CD4-positive, alpha-beta T cell (primary cell): ENCODE measurements at regions not wholly inside any gene's neighbourhood (a gene's known extent, or its start where the extent isn't known, plus 50 kb on each side); places are given as distances from the start of the nearest gene placed in this dataset.

Experiments
- ATAC-seq: fragments of 200-7000 bp; cut with Tn5 transposase; one replicate; pipeline ENCODE4 v1.10.0; 2022; ENCODE audit warnings: mild to moderate bottlenecking; ENCODE audit not compliant: poor library complexity
- CTCF ChIA-PET: fragments of 350-600 bp; sonication (Branson Sonifier 250); formaldehyde crosslinking; loops from one replicate; lab custom pipeline; 2021; ENCODE audit warnings: antibody characterized with exemption, inconsistent platforms; lab: Charles Lee
- POLR2A ChIA-PET: fragments of 350-600 bp; sonication (Branson Sonifier 250); formaldehyde crosslinking; loops from one replicate; lab custom pipeline; 2021; ENCODE audit warnings: antibody characterized with exemption, inconsistent platforms; lab: Charles Lee
- DNase-seq, 14 experiments: peaks; one replicate each; pipeline ENCODE4 v3.0.0-alpha.2; 2013 to 2020; ENCODE audit warnings: mixed read lengths in 2 of 14
- H3K27ac ChIP-seq, 2 donors: one replicate each; pipeline versions ENCODE4 v1.5.1 to v1.7.0; 2013; ENCODE audit warnings: low read length in 2 of 2, low read depth in 1 of 2, mild to moderate bottlenecking in 1 of 2
- H3K27me3 ChIP-seq, 2 experiments: 1 replicate in 1 of 2; 2 replicates in 1 of 2; pipeline versions ENCODE4 v1.6.1 to v1.7.0; 2013; ENCODE audit warnings: low read length in 2 of 2, control low read depth in 1 of 2, mild to moderate bottlenecking in 1 of 2, moderate library complexity in 1 of 2; ENCODE audit not compliant: insufficient read depth in 2 of 2, control insufficient read depth in 1 of 2
- H3K36me3 ChIP-seq: one replicate; pipeline ENCODE4 v1.6.1; 2013; ENCODE audit warnings: low read length, control low read depth; ENCODE audit not compliant: insufficient read depth
- H3K4me1 ChIP-seq: one replicate; pipeline ENCODE4 v1.6.1; 2013; ENCODE audit warnings: low read length, control low read depth; ENCODE audit not compliant: insufficient read depth
- H3K4me3 ChIP-seq: one replicate; pipeline ENCODE4 v1.5.1; 2013; ENCODE audit warnings: mild to moderate bottlenecking, low read length, moderate library complexity
- H3K9me3 ChIP-seq, 2 experiments: 1 replicate in 1 of 2; 2 replicates in 1 of 2; pipeline versions ENCODE4 v1.6.1 to v1.7.0; 2013; ENCODE audit warnings: low read length in 2 of 2, mild to moderate bottlenecking in 2 of 2, control low read depth in 1 of 2, moderate library complexity in 1 of 2; ENCODE audit not compliant: control insufficient read depth in 1 of 2, insufficient read depth in 1 of 2
- H3K27ac Mint-ChIP-seq: one replicate; pipeline ENCODE4 v1.8.0; 2020; ENCODE audit warnings: mixed read lengths
- H3K27me3 Mint-ChIP-seq: one replicate; pipeline ENCODE4 v1.8.0; 2021; ENCODE audit warnings: mixed read lengths
- H3K36me3 Mint-ChIP-seq: one replicate; pipeline ENCODE4 v1.8.0; 2021; ENCODE audit warnings: low read depth, mixed read lengths
- H3K4me1 Mint-ChIP-seq: one replicate; pipeline ENCODE4 v1.8.0; 2021; ENCODE audit warnings: low read depth, mixed read lengths
- H3K4me3 Mint-ChIP-seq: one replicate; pipeline ENCODE4 v1.8.0; 2020; ENCODE audit warnings: mild to moderate bottlenecking, mixed read lengths
- H3K9me3 Mint-ChIP-seq: one replicate; pipeline ENCODE4 v1.8.0; 2020; ENCODE audit warnings: mixed read lengths
- CTCF ChIP-seq: fragments of 200-600 bp; IDR thresholded peaks from one replicate; pipeline ENCODE4 v1.8.0; 2022; ENCODE audit warnings: antibody characterized with exemption, mild to moderate bottlenecking
- intact Hi-C, 2 experiments: fragments of 100-400 bp; cut with DNase I in 1 of 2; cut with micrococcal nuclease in 1 of 2; formaldehyde crosslinking; loops; one replicate each; pipeline versions ENCODE4 v1.15.1 to v1.9.0; 2023 to 2025; cut with DNase I, micrococcal nuclease

- H3K9me3 Mint-ChIP-seq = no peaks in the 10 kb centered on the region
- H3K4me1 Mint-ChIP-seq = no peaks in the 10 kb centered on the region
- Histone ChIP-seq H3K36me3 (no peaks in the 10 kb centered on the region), H3K27me3 (no peaks in the 10 kb centered on the region), H3K9me3 (peaks cover 0 to 7% of the 10 kb centered on the region in 2 experiments), H3K27ac (no peak overlapping the region), H3K4me3 (no peak overlapping the region), H3K4me1 (no peaks in the 10 kb centered on the region)
- intact Hi-C loops = no loop called here
- POLR2A ChIA-PET = no interaction called here
- H3K27me3 Mint-ChIP-seq = peaks cover 10% of the 10 kb centered on the region
- no peak overlapping the region for H3K4me3 Mint-ChIP-seq
- ATAC-seq (no peak), DNase-seq (no peak)
- H3K36me3 Mint-ChIP-seq = no peaks in the 10 kb centered on the region
- no peak overlapping the region for H3K27ac Mint-ChIP-seq
- CTCF ChIA-PET = no interaction called here
- TF ChIP-seq CTCF = no peak
These were observed 264.4 kb upstream of the NR2F2 start for GRCh38 chr15:96066126-96066525.

- no peaks in the 10 kb centered on the region for H3K36me3 ChIP-seq
- Mint-ChIP-seq H3K27me3 (peaks cover 10% of the 10 kb centered on the region), H3K27ac (no peak overlapping the region), H3K4me3 (no peak overlapping the region), H3K4me1 (no peaks in the 10 kb centered on the region), H3K9me3 (peaks cover under 1% of the 10 kb centered on the region), H3K36me3 (no peaks in the 10 kb centered on the region)
- no peaks in the 10 kb centered on the region for H3K4me1 ChIP-seq
- H3K9me3 ChIP-seq = peaks cover 0 to 7% of the 10 kb centered on the region in 2 experiments
- no peaks in the 10 kb centered on the region for H3K27me3 ChIP-seq
- no peak for TF ChIP-seq CTCF
- ChIA-PET POLR2A (no interaction called here), CTCF (interaction anchor here (0.6 kb wide), 1 partner anchor 968 kb away, joined by 3 read pairs; no protein-coding TSS in a partner anchor)
- intact Hi-C loops = no loop called here
- ATAC-seq = no peak
- H3K4me3 ChIP-seq = no peak overlapping the region
- H3K27ac ChIP-seq = no peak overlapping the region
- DNase-seq = no peak
These were observed 263.5 kb upstream of the NR2F2 start for GRCh38 chr15:96066852-96067495.

GRCh38 chr15:96067677-96068076, 262.8 kb upstream of the NR2F2 start:
- ATAC-seq (no peak), DNase-seq (no peak)
- H3K36me3 ChIP-seq = no peaks in the 10 kb centered on the region
- H3K27me3 ChIP-seq = no peaks in the 10 kb centered on the region
- POLR2A ChIA-PET = no interaction called here
- Mint-ChIP-seq H3K27me3 (peaks cover 10% of the 10 kb centered on the region), H3K9me3 (peaks cover 1% of the 10 kb centered on the region), H3K36me3 (no peaks in the 10 kb centered on the region), H3K27ac (no peak overlapping the region), H3K4me1 (no peaks in the 10 kb centered on the region), H3K4me3 (no peak overlapping the region)
- CTCF ChIA-PET = interaction anchor here (0.6 kb wide), 2 partner anchors 240 to 968 kb away, joined by 3 read pairs; no protein-coding TSS in a partner anchor
- no peak overlapping the region for H3K27ac ChIP-seq
- no peaks in the 10 kb centered on the region for H3K4me1 ChIP-seq
- peaks cover 0 to 7% of the 10 kb centered on the region in 2 experiments for H3K9me3 ChIP-seq
- no peak for TF ChIP-seq CTCF
- intact Hi-C loops = no loop called here
- H3K4me3 ChIP-seq = no peak overlapping the region
